Vagina (tissue), 2 donors: ENCODE measurements at regions not wholly inside any gene's neighbourhood (a gene's known extent, or its start where the extent isn't known, plus 50 kb on each side); places are given as distances from the start of the nearest gene placed in this dataset.

Experiments
- POLR2A ChIP-seq, 2 donors: fragments of 450-650 bp; IDR thresholded peaks; one replicate each; pipeline ENCODE4 v1.6.1; 2017; ENCODE audit warnings: antibody characterized with exemption in 2 of 2, mild to moderate bottlenecking in 2 of 2, moderate library complexity in 2 of 2
- POLR2AphosphoS5 ChIP-seq, 2 donors: sonication (generic); formaldehyde crosslinking; IDR thresholded peaks; one replicate each; pipeline ENCODE4 v1.9.0; 2017; ENCODE audit warnings: antibody characterized with exemption in 2 of 2, mild to moderate bottlenecking in 2 of 2, low read depth in 1 of 2; ENCODE audit not compliant: insufficient read depth in 1 of 2
- TF ChIP-seq, protein P1 (sequence below), 3 experiments: fragments of 450-650 bp in 2 of 3; fragments of 200-600 bp in 1 of 3; sonication (generic) in 1 of 3; IDR thresholded peaks; one replicate each; pipeline ENCODE4 v1.5.1; 2017 to 2019; ENCODE audit warnings: antibody characterized with exemption in 3 of 3, mild to moderate bottlenecking in 2 of 3, moderate library complexity in 2 of 3

GRCh38 chr5:58077416-58077815, 382.5 kb downstream of the PLK2 start:
- TF ChIP-seq, protein P1, sequence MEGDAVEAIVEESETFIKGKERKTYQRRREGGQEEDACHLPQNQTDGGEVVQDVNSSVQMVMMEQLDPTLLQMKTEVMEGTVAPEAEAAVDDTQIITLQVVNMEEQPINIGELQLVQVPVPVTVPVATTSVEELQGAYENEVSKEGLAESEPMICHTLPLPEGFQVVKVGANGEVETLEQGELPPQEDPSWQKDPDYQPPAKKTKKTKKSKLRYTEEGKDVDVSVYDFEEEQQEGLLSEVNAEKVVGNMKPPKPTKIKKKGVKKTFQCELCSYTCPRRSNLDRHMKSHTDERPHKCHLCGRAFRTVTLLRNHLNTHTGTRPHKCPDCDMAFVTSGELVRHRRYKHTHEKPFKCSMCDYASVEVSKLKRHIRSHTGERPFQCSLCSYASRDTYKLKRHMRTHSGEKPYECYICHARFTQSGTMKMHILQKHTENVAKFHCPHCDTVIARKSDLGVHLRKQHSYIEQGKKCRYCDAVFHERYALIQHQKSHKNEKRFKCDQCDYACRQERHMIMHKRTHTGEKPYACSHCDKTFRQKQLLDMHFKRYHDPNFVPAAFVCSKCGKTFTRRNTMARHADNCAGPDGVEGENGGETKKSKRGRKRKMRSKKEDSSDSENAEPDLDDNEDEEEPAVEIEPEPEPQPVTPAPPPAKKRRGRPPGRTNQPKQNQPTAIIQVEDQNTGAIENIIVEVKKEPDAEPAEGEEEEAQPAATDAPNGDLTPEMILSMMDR (IDR thresholded peaks at IDR 0.05) = no peak
- TF ChIP-seq POLR2A (IDR thresholded peaks at IDR 0.05) = no peak
- no peak for TF ChIP-seq POLR2AphosphoS5 (IDR thresholded peaks at IDR 0.05; ENCODE audit: insufficient read depth in 1 of 2, low read depth in 1 of 2)
